Neural cell (in vitro differentiated cells): ENCODE measurements at regions not wholly inside any gene's neighbourhood (a gene's known extent, or its start where the extent isn't known, plus 50 kb on each side); places are given as distances from the start of the nearest gene placed in this dataset.

Experiments used
- H2AFZ ChIP-seq: fragments of 200-600, 300-800 bp; sonication (generic), shearing (Covaris generic); 2 replicates; pipeline ENCODE4 v1.6.0; 2014; ENCODE audit warnings: low read depth, mild to moderate bottlenecking, antibody characterized with exemption, low read length, moderate library complexity
- H3F3A ChIP-seq: fragments of 200-600 bp; shearing (Covaris generic); 2 replicates; pipeline ENCODE4 v1.6.1; 2016; ENCODE audit warnings: mild to moderate bottlenecking, moderate library complexity, mixed read lengths, antibody characterized with exemption, low read length; ENCODE audit not compliant: insufficient read depth, poor library complexity, severe bottlenecking
- H3K27ac ChIP-seq: fragments of 200-600, 300-800 bp; sonication (generic), shearing (Covaris generic); 2 replicates; pipeline ENCODE4 v1.5.1; 2014; ENCODE audit warnings: mild to moderate bottlenecking, low read length, moderate library complexity
- H3K27me3 ChIP-seq: fragments of 300-800, 200-600 bp; sonication (generic), shearing (Covaris generic); 2 replicates; pipeline ENCODE4 v1.6.0; 2014; ENCODE audit warnings: mild to moderate bottlenecking, low read depth, low read length, moderate library complexity; ENCODE audit not compliant: insufficient read depth
- H3K36me3 ChIP-seq: fragments of 300-800, 200-600 bp; sonication (generic), shearing (Covaris generic); 2 replicates; pipeline ENCODE4 v1.5.1; 2014; ENCODE audit warnings: mild to moderate bottlenecking, antibody characterized with exemption, low read length, moderate library complexity; ENCODE audit not compliant: insufficient read depth
- H3K4me2 ChIP-seq: fragments of 300-800, 200-600 bp; sonication (generic), shearing (Covaris generic); 2 replicates; pipeline ENCODE4 v1.6.0; 2014; ENCODE audit warnings: mild to moderate bottlenecking, low read length
- H3K4me3 ChIP-seq: fragments of 300-800, 200-600 bp; sonication (generic), shearing (Covaris generic); 2 replicates; pipeline ENCODE4 v1.5.1; 2014; ENCODE audit warnings: mild to moderate bottlenecking, low read length, moderate library complexity
- H3K79me2 ChIP-seq: fragments of 200-600 bp; shearing (Covaris generic); replicated peaks from 2 replicates; pipeline ENCODE4 v1.6.0; 2014; ENCODE audit warnings: mild to moderate bottlenecking, low read length, moderate library complexity; ENCODE audit not compliant: insufficient read depth
- H3K9ac ChIP-seq: fragments of 300-800, 200-600 bp; sonication (generic), shearing (Covaris generic); 2 replicates; pipeline ENCODE4 v1.6.1; 2016; ENCODE audit warnings: mild to moderate bottlenecking, low read length, mixed read lengths
- H3K9me2 ChIP-seq: fragments of 200-600 bp; shearing (Covaris generic); 2 replicates; pipeline ENCODE4 v1.6.1; 2016; ENCODE audit warnings: mild to moderate bottlenecking, low read length, mixed read lengths; ENCODE audit not compliant: insufficient read depth
- H3K9me3 ChIP-seq: fragments of 200-600, 300-800 bp; sonication (generic), shearing (Covaris generic); 2 replicates; pipeline ENCODE4 v1.6.1; 2016; ENCODE audit warnings: mild to moderate bottlenecking, mixed run types, low read length, moderate library complexity, mixed read lengths
- H4K20me1 ChIP-seq: fragments of 200-600 bp; shearing (Covaris generic); 2 replicates; pipeline ENCODE4 v1.6.1; 2016; ENCODE audit warnings: mild to moderate bottlenecking, mixed run types; ENCODE audit not compliant: insufficient read depth
- EP300 ChIP-seq: fragments of 450-650 bp; conservative IDR thresholded peaks from 2 replicates; pipeline ENCODE4 v1.6.1; 2014; ENCODE audit warnings: antibody characterized with exemption, mild to moderate bottlenecking, moderate library complexity; ENCODE audit not compliant: poor library complexity, severe bottlenecking
- EZH2 ChIP-seq: fragments of 200-600, 300-800 bp; shearing (Covaris generic), sonication (generic); IDR thresholded peaks from 2 replicates; pipeline ENCODE4 v1.6.1; 2014; ENCODE audit warnings: antibody characterized with exemption, low read length, borderline replicate concordance, mild to moderate bottlenecking; ENCODE audit not compliant: insufficient read depth, poor library complexity, severe bottlenecking
- MXI1 ChIP-seq: fragments of 450-650 bp; conservative IDR thresholded peaks from 2 replicates; pipeline ENCODE4 v1.6.1; 2014; ENCODE audit warnings: antibody characterized with exemption, mild to moderate bottlenecking; ENCODE audit not compliant: poor library complexity, severe bottlenecking
- POLR2AphosphoS5 ChIP-seq: IDR thresholded peaks from 2 replicates; pipeline ENCODE4 v1.6.1; 2012
- RAD21 ChIP-seq: fragments of 450-650 bp; conservative IDR thresholded peaks from 2 replicates; pipeline ENCODE4 v1.6.1; 2014; ENCODE audit warnings: antibody characterized with exemption, mild to moderate bottlenecking, moderate library complexity
- SMC3 ChIP-seq: fragments of 450-650 bp; conservative IDR thresholded peaks from 2 replicates; pipeline ENCODE4 v1.6.1; 2014; ENCODE audit warnings: antibody characterized with exemption, mild to moderate bottlenecking, moderate library complexity; ENCODE audit not compliant: poor library complexity
- TAF1 ChIP-seq: IDR thresholded peaks from 2 replicates; pipeline ENCODE4 v1.6.1; 2012; ENCODE audit warnings: low read depth
- TF ChIP-seq, protein P1 (sequence below): IDR thresholded peaks from 2 replicates; pipeline ENCODE4 v1.6.1; 2012; ENCODE audit warnings: borderline replicate concordance
- TF ChIP-seq, protein P2 (sequence below): fragments of 450-650 bp; IDR thresholded peaks from 2 replicates; pipeline ENCODE4 v1.5.1; 2014; ENCODE audit warnings: antibody characterized with exemption, mild to moderate bottlenecking, moderate library complexity; ENCODE audit not compliant: poor library complexity, severe bottlenecking

DNA sequence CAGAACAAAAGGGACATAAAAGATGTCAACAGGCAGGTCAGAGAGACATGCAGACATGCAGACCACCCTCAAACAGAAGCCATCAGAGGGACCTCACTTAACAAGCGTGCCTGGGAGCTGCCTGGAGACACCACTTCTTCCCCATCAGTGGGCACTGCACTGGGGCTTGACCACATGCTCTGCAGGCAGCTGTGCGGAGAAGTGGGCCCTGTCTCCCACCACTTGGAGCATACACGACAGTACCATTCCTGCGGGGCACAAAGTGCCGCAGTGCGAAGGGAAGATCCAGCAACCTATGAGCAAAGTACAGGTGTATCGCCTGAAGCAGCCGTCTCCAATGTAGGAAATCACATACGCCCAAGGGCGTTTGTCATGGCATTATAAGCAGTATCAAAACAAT is 150.5 kb upstream of the FOXD4L5 start:
- no peaks in the 10 kb centered on the region for H3K9me3 ChIP-seq

DNA sequence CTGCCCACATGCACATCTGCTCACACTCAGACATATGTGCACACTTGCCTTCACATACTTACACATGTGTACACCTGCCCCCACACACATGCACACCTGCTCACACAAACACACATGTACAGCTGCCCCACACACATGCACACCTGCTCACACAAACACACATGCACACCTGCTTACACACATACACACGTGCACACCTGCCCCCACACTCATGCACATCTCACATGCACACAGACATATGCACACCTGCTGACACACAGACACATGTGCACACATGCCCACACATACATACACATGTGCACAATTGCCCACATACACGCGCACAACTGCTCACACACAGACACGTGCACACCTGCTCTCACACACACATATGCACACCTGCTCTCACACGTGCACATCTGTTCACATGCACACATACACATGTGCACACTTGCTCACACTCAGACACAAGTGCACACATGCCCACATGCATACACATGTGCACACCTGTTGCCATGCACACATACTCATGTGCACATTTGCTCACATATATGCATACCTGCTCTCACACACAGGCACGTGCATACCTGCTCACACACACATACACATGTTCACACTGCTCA is 147.8 kb upstream of the FOXD4L5 start:
- Histone ChIP-seq H3K79me2 (no peaks in the 10 kb centered on the region), H3K36me3 (no peaks in the 10 kb centered on the region), H3K27ac (no peak overlapping the region), H3K27me3 (no peaks in the 10 kb centered on the region), H4K20me1 (no peaks in the 10 kb centered on the region), H3K4me3 (no peak overlapping the region), H3K4me2 (no peak overlapping the region), H2AFZ (no peak overlapping the region), H3F3A (no peaks in the 10 kb centered on the region), H3K9me2 (no peaks in the 10 kb centered on the region), H3K9ac (no peak overlapping the region), H3K9me3 (no peaks in the 10 kb centered on the region)
- no peak for TF ChIP-seq TAF1
- TF ChIP-seq EZH2 = no peak

More for the DNA sequence above, 150.5 kb upstream of the FOXD4L5 start:
- H3K4me2 ChIP-seq = no peak overlapping the region
- H3K79me2 ChIP-seq = no peaks in the 10 kb centered on the region
- TF ChIP-seq POLR2AphosphoS5 (no peak), MXI1 (no peak), RAD21 (no peak), EZH2 (no peak), SMC3 (no peak), EP300 (no peak), TAF1 (no peak)
- TF ChIP-seq, protein P1, sequence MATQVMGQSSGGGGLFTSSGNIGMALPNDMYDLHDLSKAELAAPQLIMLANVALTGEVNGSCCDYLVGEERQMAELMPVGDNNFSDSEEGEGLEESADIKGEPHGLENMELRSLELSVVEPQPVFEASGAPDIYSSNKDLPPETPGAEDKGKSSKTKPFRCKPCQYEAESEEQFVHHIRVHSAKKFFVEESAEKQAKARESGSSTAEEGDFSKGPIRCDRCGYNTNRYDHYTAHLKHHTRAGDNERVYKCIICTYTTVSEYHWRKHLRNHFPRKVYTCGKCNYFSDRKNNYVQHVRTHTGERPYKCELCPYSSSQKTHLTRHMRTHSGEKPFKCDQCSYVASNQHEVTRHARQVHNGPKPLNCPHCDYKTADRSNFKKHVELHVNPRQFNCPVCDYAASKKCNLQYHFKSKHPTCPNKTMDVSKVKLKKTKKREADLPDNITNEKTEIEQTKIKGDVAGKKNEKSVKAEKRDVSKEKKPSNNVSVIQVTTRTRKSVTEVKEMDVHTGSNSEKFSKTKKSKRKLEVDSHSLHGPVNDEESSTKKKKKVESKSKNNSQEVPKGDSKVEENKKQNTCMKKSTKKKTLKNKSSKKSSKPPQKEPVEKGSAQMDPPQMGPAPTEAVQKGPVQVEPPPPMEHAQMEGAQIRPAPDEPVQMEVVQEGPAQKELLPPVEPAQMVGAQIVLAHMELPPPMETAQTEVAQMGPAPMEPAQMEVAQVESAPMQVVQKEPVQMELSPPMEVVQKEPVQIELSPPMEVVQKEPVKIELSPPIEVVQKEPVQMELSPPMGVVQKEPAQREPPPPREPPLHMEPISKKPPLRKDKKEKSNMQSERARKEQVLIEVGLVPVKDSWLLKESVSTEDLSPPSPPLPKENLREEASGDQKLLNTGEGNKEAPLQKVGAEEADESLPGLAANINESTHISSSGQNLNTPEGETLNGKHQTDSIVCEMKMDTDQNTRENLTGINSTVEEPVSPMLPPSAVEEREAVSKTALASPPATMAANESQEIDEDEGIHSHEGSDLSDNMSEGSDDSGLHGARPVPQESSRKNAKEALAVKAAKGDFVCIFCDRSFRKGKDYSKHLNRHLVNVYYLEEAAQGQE = no peak
- TF ChIP-seq, protein P2, sequence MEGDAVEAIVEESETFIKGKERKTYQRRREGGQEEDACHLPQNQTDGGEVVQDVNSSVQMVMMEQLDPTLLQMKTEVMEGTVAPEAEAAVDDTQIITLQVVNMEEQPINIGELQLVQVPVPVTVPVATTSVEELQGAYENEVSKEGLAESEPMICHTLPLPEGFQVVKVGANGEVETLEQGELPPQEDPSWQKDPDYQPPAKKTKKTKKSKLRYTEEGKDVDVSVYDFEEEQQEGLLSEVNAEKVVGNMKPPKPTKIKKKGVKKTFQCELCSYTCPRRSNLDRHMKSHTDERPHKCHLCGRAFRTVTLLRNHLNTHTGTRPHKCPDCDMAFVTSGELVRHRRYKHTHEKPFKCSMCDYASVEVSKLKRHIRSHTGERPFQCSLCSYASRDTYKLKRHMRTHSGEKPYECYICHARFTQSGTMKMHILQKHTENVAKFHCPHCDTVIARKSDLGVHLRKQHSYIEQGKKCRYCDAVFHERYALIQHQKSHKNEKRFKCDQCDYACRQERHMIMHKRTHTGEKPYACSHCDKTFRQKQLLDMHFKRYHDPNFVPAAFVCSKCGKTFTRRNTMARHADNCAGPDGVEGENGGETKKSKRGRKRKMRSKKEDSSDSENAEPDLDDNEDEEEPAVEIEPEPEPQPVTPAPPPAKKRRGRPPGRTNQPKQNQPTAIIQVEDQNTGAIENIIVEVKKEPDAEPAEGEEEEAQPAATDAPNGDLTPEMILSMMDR = no peak
- no peaks in the 10 kb centered on the region for H3K27me3 ChIP-seq
- H3K27ac ChIP-seq = no peak overlapping the region
- no peak overlapping the region for H3K9ac ChIP-seq
- no peaks in the 10 kb centered on the region for H3K36me3 ChIP-seq
- no peaks in the 10 kb centered on the region for H3K9me2 ChIP-seq
- H2AFZ ChIP-seq = no peak overlapping the region
- H3F3A ChIP-seq = no peaks in the 10 kb centered on the region
- no peaks in the 10 kb centered on the region for H4K20me1 ChIP-seq
- no peak overlapping the region for H3K4me3 ChIP-seq

DNA sequence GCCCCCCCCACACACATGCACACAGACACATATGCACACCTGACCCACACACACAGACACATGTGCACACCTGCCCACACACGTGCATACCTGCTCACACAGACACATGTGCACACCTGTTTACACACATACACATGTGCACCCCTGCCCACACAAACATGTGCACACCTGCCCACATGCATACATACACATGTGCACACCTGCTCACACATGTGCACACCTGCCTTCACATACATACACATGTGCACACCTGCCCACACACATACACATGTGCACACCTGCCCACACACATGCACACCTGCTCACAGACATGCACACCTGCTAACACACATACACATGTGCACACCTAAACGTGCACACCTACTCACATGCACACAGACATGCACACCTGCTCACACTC is 147.0 kb upstream of the FOXD4L5 start:
- Histone ChIP-seq H3K79me2 (no peaks in the 10 kb centered on the region), H3K9me2 (no peaks in the 10 kb centered on the region), H4K20me1 (no peaks in the 10 kb centered on the region), H3K36me3 (no peaks in the 10 kb centered on the region), H3F3A (no peaks in the 10 kb centered on the region), H3K27ac (no peak overlapping the region), H3K4me3 (no peak overlapping the region), H3K9me3 (no peaks in the 10 kb centered on the region), H3K27me3 (no peaks in the 10 kb centered on the region), H3K4me2 (no peak overlapping the region), H2AFZ (no peak overlapping the region), H3K9ac (no peak overlapping the region)
- TF ChIP-seq POLR2AphosphoS5 (no peak), RAD21 (no peak), EZH2 (no peak), EP300 (no peak), TAF1 (no peak), SMC3 (no peak), MXI1 (no peak)
- TF ChIP-seq, protein P1 = no peak
- TF ChIP-seq, protein P2 = no peak
